ENCODE measurements at regions not wholly inside any gene's neighbourhood (a gene's known extent, or its start where the extent isn't known, plus 50 kb on each side); places are given as distances from the start of the nearest gene placed in this dataset.

DNA sequence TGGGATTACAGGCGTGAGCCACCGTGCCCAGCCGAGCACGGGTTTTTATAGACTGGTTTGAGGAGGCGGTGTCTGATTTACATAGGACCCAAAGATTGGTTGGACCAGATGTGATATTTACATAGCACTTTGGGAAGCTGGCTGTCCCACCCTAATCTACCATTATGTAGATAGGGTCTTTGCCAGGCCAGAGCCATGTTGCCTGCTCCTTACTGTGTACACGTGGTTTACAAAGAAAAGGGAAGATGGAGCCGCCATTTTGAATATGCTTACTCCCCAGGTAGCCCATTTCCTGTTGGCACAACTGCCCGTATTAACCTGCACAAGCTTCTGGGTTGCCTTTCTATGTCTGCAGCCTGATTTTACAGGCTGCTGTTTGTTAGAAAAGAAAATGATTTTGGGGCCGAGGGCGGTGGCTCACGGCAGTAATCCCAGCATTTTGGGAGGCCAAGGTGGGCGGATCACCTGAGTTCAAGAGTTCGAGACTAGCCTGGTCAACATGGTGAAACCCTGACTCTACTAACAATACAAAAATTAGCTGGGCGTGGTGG is 89.9 kb upstream of the EEF2KMT start:
- no peak for TF ChIP-seq ZFP37 (tag by site-specific recombination; IDR thresholded peaks at IDR 0.05)
- TF ChIP-seq ZNF274 (IDR thresholded peaks at IDR 0.05; ENCODE audit: low read length), result no peak
- no peak for TF ChIP-seq ZNF274 (tag by site-specific recombination; IDR thresholded peaks at IDR 0.05; ENCODE audit: borderline replicate concordance)
- no peak for TF ChIP-seq ZNF433 (tag by site-specific recombination; IDR thresholded peaks at IDR 0.05; ENCODE audit: low read depth)

Measured in HEK293 (cell line).